Neutrophil (primary cell): ENCODE measurements at regions not wholly inside any gene's neighbourhood (a gene's known extent, or its start where the extent isn't known, plus 50 kb on each side); places are given as distances from the start of the nearest gene placed in this dataset.

Source experiments
- H3K27ac ChIP-seq: fragments of 200-600 bp; sonication (generic); 2 replicates; pipeline ENCODE4 v1.5.1; 2016; ENCODE audit warnings: mild to moderate bottlenecking, moderate library complexity
- H3K27me3 ChIP-seq: fragments of 200-600 bp; sonication (generic); 2 replicates; pipeline ENCODE4 v1.6.0; 2016; ENCODE audit warnings: mild to moderate bottlenecking
- H3K36me3 ChIP-seq: fragments of 200-600 bp; sonication (generic); 2 replicates; pipeline ENCODE4 v1.5.1; 2017
- H3K4me1 ChIP-seq, 2 experiments: fragments of 200-600 bp in 1 of 2; sonication (generic) in 1 of 2; 1 replicate in 1 of 2; 2 replicates in 1 of 2; pipeline versions ENCODE4 v1.5.1 to v1.6.1; 2013 to 2016; ENCODE audit warnings: low read depth in 1 of 2, low read length in 1 of 2, mild to moderate bottlenecking in 1 of 2, moderate library complexity in 1 of 2; ENCODE audit not compliant: control insufficient read depth in 1 of 2, insufficient read depth in 1 of 2
- H3K4me3 ChIP-seq, 2 experiments: fragments of 200-600 bp in 1 of 2; sonication (generic) in 1 of 2; 1 replicate in 1 of 2; 2 replicates in 1 of 2; pipeline ENCODE4 v1.5.1; 2013 to 2016; ENCODE audit warnings: low read depth in 1 of 2, low read length in 1 of 2, mild to moderate bottlenecking in 1 of 2, moderate library complexity in 1 of 2
- H3K9me3 ChIP-seq: fragments of 200-600 bp; sonication (generic); 2 replicates; pipeline ENCODE4 v1.5.1; 2016
- CTCF ChIP-seq: fragments of 200-600 bp; sonication (generic); IDR thresholded peaks from 2 replicates; pipeline ENCODE4 v1.5.1; 2016; ENCODE audit warnings: antibody characterized with exemption

GRCh38 chr14:98773814-98774213 lies 498.2 kb downstream of the BCL11B start:
- TF ChIP-seq CTCF: no peak
- Histone ChIP-seq H3K36me3 (no peaks in the 10 kb centered on the region), H3K27me3 (no peaks in the 10 kb centered on the region), H3K9me3 (no peaks in the 10 kb centered on the region), H3K4me3 (no peak overlapping the region), H3K4me1 (no peaks in the 10 kb centered on the region), H3K27ac (no peak overlapping the region)

GRCh38 chr14:98775892-98776291 lies 496.1 kb downstream of the BCL11B start:
- no peak for TF ChIP-seq CTCF
- no peak overlapping the region for H3K27ac ChIP-seq

GRCh38 chr14:98782062-98782461 lies 489.9 kb downstream of the BCL11B start:
- no peaks in the 10 kb centered on the region for H3K36me3 ChIP-seq

More at GRCh38 chr14:98775892-98776291, 496.1 kb downstream of the BCL11B start:
- H3K27me3 ChIP-seq: no peaks in the 10 kb centered on the region
- no peaks in the 10 kb centered on the region for H3K36me3 ChIP-seq
- H3K4me3 ChIP-seq: no peak overlapping the region
- H3K9me3 ChIP-seq: no peaks in the 10 kb centered on the region
- no peaks in the 10 kb centered on the region for H3K4me1 ChIP-seq

GRCh38 chr14:98785578-98785977 lies 486.4 kb downstream of the BCL11B start:
- H3K9me3 ChIP-seq: no peaks in the 10 kb centered on the region
- H3K27ac ChIP-seq: no peak overlapping the region
- H3K36me3 ChIP-seq: no peaks in the 10 kb centered on the region
- no peaks in the 10 kb centered on the region for H3K4me1 ChIP-seq
- TF ChIP-seq CTCF: no peak
- H3K27me3 ChIP-seq: no peaks in the 10 kb centered on the region
- H3K4me3 ChIP-seq: no peak overlapping the region

More at GRCh38 chr14:98782062-98782461, 489.9 kb downstream of the BCL11B start:
- Histone ChIP-seq H3K27me3 (no peaks in the 10 kb centered on the region), H3K4me1 (no peaks in the 10 kb centered on the region), H3K9me3 (no peaks in the 10 kb centered on the region), H3K4me3 (no peak overlapping the region), H3K27ac (no peak overlapping the region)
- TF ChIP-seq CTCF: no peak

GRCh38 chr14:98786456-98786855 lies 485.5 kb downstream of the BCL11B start:
- Histone ChIP-seq H3K4me3 (no peak overlapping the region), H3K9me3 (no peaks in the 10 kb centered on the region), H3K36me3 (no peaks in the 10 kb centered on the region), H3K27me3 (no peaks in the 10 kb centered on the region), H3K27ac (no peak overlapping the region), H3K4me1 (no peaks in the 10 kb centered on the region)
- TF ChIP-seq CTCF: no peak

GRCh38 chr14:98791661-98792060 lies 480.3 kb downstream of the BCL11B start:
- H3K27ac ChIP-seq: no peak overlapping the region
- TF ChIP-seq CTCF: no peak

More at GRCh38 chr14:98791661-98792060, 480.3 kb downstream of the BCL11B start:
- Histone ChIP-seq H3K9me3 (no peaks in the 10 kb centered on the region), H3K27me3 (no peaks in the 10 kb centered on the region), H3K4me1 (no peaks in the 10 kb centered on the region), H3K36me3 (no peaks in the 10 kb centered on the region), H3K4me3 (no peak overlapping the region)
